HT-29 (cell line): ENCODE measurements at regions not wholly inside any gene's neighbourhood (a gene's known extent, or its start where the extent isn't known, plus 50 kb on each side); places are given as distances from the start of the nearest gene placed in this dataset.

Source experiments
- DNase-seq: peaks from one replicate; pipeline ENCODE4 v3.0.0-alpha.2; 2015; ENCODE audit warnings: low spot score

DNA sequence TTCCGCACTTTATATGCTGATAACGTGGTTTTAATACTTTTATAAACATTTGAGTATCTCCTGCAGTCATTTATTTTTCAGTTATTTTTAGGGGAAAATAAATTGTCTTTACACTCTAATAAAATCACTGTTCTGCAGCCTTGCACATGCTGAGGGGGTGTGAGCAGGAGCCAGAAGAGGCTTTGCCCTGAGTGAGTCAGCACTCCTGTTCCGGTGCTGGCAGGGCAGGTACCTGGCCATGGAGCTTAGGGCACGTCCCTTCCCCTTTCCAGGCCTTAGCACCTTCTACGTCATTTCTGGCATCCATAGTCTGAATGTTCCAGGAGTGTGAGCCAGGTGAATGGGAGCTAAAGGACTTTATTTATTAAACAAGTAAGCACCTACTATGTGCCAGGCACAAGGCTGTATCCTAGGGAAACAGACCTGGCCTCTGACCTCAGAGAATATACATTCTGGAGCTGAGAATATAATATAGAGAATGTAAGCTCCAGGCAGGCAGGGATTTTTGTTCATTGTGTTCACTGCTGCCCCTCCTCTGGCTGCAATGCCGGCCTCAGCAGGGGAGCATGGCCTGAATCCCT lies 402.9 kb downstream of the PTPRU start:
- peak; percentile 48 for DNase-seq

DNA sequence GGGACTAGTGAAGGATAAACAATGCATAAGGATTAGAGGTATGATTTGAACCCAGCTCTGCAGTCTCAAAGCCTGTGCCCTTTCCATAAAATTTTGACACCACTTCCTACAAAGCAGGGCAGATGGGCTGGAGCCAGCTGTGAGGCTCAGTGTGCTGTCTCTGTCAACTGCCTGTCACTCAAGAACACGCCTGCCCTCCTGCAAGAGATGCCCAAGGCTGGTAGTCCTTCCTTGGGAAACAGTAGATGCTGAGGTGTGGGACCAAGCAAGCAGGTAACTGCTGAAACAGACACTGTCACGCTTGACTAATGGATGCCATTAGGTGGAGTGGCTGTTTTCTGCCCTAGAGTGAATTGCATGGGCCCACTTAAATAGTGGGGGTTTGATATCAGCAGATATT lies 402.0 kb downstream of the PTPRU start:
- no peak for DNase-seq

DNA sequence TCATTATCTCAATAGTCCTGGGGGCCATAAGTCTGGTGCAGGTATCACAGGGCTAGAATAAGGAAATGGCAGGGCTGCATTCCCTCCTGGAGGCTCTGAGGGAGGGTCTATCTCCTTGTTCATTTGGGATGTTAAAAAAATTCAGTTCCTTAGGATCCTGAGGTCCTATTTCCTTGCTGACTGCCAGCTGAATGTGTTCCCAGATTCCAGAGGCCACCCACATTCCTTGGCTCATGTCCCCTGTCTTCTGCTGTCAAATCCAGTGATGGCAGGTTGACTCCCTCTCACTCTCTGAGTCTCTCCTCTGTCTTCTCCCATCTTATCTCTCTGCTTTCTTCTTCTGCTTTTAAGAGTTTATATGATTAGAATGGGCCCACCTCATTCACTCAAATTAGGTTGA lies 400.6 kb downstream of the PTPRU start:
- no peak for DNase-seq

DNA sequence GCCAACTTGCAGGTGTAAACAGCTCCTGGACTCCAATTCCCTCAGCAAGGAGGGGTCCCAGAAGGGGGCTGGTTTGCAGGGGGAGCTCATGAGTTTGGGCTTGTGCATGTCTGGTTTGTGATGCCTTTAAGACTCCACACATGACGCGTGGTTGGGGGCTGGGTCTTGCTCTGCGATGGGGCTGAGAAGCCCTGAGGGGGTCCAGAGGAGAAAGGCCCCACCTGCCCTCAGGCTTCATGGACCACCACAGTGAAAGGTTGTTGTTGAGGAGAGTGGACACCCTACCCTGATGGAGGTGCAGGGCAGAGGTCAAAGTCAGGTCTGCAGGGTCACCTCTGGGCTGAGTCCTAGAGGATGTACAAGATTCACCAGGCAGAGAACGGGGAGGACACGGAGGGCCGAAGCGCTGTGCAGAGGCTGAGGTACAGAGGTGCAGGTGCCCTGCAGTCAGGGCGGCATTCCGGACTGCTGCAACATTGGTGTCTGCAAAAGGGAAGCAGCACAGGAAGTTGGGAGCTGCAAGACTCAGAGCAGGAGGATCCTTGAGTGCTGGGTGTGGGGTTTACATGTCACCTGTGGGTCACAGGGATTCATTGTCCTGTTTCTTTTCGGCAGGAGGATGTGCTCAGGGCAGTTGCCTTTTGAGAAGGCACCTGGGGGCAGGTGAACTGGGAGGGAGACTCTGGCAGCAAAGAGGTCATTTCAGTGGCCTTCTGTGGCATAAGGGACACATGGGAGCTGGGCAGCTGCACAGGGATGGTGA lies 399.4 kb downstream of the PTPRU start:
- no peak for DNase-seq

DNA sequence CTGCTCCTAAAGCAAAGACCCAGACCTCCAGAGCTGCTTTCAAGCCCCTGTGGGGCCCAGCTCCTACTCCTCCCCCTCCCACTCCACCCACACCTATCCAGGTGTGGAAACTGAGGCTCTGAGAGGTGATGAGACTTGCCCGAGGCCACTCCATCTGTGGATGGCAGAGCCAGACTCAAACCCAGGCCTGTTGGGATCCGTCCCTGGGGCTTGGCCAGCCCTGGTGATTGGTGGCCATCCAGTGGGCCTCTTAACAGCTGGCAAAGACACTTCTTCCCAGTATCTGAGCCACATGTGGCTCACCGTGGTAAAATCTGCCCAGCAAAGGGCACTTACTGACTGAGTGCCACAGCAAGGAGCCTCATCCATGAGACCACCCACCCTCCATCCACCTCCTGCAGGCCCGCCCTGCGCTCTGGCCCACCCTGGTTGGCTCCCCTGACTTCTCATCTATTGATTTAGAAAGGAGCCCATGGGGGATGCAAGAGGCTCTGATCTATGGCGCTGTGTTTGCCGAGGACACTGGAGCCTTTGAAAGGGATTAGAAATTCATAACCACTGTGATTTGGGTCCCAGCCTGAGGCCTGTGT lies 398.5 kb downstream of the PTPRU start:
- DNase-seq: no peak

DNA sequence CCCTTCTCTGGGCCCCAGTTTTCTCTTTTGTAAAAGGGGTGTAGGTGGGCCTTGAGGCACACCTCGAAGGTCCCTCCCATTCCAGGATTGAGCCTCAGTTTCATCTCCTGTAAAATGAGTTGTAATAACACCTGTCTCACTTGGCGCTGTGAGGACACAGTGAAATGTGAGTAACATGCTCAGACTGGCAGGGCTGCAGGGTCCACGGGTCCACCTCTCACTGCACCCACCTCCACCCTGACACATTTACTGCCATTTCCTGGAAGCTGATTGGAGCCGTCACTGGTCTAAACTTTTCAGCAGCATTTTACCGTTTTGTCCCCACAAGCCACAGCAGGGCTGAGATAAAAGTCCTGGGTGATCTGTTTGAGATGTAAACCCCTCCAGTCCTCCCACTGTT lies 398.0 kb downstream of the PTPRU start:
- no peak for DNase-seq

DNA sequence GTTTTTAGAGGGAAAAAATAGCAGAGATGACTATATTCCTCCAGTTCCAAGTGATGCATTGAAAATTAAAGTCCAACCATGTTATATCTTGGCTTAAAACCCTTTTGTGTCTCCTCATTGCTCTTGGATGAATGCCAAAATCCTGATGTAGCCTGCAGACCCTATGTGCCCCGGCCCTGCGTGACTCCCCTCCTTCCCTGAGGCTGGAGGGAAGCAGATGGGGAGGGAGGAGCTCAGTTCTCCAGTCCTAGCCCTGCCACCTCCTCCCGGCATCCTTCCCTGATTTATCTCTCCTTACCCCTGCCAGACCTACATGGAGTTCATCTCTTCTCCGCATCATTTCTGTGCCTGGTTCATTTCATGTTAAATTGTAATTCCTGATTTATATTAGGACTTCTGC lies 397.4 kb downstream of the PTPRU start:
- DNase-seq: no peak

DNA sequence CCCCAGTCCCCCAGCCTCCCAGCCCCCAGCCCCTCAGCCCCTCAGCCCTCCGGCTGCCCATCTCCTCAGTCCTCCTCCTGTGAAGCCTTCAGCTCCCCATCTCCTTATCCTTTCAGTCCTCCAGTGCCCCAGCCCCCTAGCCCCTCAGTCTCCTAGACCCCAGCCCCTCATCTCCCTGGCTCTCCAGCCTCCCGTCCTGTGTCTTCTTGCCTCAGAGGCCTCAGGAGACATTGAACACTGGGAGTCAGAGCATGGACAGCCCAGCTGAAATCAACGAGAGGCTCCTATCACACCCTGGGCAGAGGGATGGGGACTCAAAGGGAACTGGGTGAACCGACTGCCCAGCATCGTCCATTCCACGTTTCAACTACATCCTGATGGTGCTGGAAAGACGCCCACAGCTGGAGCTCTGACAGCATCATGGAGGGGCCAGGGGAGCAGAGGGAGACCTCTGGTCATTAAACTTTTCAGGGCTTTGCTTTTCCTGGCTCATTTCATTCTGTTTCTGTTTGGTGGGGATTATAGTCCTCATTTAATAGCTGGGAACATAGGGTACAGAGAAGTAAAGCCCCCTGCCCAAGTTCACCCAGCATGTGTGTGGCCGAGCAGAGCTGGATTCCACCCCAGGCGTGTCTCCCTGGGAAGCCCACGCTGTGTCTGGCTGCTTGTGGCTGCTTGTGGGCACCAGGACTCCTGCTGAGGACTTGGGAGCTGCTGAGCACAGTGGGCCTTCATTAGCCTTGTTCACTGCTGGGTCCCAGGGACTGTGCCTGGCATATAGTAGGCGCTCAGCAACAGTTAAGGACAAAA lies 396.7 kb downstream of the PTPRU start:
- DNase-seq: no peak

DNA sequence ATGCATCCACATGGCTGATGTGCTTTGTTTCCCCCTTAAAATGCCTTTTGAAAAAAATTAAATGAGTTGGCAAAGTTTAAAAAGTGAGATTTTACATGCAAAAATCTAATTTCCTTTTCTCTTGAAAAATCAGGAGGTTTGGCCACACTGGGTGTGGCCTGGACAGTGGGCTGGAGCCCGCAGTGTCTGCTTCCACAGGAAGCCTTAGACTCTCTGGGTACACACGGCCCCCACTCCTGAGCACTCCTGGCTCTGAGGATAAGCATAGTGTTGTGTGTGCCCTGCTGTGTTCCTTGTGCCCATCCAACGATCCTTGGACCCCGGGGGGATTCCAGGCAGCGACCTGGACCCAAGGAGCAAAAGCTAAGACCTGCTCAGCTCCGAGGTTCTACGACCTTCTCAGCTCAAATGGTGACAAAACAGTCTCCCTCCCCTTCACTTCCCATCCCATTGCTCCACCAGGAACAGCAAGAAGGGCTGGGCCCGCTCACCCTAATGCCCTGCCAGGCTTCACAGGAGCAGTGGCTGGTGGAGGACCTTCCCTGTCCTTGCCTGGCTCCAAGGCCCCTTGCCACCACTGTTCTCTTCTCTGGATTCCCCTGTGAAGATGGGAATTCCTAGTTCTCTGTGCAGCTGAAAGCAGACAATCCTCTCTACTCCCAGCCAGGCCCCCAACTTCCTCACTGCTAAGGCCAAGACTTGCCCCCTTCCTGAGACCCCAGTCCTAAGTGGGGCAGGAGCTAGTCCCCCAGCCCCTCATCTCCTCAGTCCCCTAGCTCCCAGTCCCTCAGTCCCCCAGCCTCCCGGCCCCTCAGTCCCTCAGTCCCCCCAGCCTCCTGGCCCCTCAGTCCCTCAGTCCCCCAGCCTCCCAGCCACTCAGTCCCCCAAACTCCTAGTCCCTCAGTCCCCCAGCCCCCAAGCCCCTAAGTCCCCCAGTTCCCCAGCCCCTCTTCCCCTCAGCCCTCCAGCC lies 395.8 kb downstream of the PTPRU start:
- no peak for DNase-seq

DNA sequence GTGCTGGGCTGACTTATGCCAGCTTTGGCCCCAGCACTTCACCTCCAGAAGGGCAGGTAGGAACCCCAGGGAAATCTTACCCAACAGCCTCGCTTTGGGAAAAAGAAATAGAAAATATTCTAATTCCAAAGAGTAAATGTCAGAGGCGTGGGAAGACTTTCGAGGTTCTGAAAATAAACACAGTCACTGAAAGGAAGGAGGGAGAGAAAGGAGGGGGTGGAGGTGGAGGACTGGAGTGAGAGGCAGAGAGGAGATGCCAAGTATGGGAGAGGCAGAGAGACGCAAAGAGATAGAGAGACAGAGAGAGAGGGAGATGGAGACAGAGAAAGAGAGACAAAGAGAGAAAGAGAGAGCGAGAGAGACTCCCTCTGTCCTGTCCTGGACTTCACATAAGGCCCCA lies 395.0 kb downstream of the PTPRU start:
- DNase-seq: no peak

DNA sequence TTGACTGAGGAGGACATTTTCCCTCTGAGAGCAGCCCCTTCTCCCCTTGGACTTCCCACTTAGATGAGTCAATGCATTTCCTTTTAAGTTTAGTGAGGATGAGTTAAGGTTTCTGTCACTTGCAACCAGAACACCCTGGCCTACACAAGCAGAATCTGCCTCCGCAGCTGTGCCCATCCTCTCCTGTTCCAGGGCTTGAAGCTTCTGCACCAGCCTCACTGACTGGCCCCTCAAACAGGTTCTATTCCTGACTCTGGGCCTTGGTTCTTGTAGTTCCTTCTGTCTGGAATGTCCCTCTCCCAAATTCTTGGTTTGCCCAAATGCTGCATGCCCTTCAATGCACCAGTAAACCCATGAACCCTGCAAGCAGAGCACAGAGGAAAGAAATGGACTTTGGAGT lies 394.4 kb downstream of the PTPRU start:
- DNase-seq: no peak

DNA sequence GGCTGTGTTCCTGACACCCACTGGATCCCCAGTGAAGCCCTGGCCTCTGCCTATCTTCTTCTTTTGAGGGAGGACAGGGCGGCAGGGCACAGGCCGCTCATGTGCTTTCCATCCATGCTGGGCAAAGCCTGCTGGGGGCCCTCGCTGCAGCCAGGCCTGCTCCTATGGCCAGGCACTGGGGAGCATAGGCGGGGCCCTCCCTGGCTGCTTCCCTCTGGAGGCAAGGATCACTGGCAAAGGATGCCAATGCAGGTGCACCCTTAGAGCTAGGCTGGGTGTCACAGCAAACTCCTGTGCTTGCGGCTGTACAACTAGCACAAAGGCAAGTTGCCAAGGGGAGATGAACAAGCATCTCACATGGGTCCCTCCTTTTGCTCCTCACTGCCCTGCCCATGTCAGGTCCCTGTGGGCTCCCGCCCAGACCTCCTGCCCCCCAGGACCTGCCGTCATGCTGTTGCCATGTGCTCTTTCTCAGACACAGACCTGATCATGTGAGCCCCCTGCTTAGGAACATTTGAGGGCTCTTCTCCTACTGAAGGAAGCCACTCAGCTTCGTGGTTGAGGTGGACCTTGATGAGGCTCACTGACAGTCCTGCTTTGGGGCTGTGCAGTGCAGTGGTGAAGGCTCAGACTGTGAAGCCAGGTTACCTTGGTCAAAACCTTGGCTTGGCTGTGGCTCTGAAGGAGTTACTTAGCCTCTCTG lies 393.6 kb downstream of the PTPRU start:
- DNase-seq: no peak

DNA sequence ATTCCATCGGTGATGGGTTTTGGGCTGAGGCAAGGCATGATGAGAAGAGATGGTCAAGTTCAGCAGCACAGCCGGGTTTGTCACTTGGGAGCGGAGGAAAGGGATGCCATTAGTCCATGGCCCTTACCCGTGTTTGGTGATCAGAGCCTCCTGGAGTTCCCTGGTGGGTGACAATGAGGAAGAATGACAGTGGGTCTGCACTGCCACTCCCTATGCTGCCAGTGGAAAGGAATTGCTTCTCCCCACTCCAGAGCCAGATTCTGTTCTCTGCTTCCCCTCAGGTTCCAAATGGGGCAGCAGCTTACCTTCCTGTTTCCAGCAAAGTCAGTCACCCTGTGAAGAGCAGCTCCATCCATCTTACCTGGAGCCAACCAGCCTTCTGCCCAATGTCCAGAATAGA lies 393.1 kb downstream of the PTPRU start:
- DNase-seq: no peak

DNA sequence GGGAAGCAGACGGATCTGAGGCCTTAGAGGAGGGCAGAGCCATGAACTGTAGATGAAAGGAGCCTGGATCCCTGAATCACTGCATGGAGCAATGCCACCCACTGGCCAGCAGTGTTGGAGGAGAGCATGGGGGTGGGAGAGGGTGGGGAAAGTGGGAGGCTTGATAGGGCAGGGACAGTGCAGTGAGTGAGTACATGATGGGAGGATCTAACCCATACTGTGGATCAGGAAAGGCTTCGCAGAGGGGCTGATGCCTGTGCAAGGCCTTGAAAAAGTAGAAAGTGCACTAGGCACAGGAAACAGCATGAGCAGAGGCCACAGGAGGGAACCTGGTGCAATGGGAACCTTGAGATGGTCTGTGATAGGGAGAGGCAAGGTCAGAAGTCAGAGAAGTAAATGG lies 391.9 kb downstream of the PTPRU start:
- DNase-seq: no peak

DNA sequence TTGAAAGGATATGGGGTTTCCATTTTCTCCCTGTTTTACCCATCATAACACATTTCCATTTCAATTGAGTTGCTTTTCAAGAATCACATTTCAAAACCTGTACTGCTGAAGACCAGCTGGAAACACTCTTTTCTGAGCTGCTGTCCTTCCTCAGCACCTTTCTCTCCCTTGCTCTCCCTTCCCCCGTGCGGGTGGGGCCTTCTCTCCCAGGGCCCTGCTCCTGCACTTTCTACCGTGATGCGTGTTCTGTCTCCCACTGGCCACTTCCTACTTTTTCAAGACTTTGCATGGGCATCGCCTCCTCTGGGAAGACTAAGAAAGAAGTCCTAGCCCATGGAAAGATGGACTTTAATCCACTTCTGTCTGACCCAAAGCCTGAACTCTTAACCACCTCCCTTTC lies 390.4 kb downstream of the PTPRU start:
- no peak for DNase-seq

DNA sequence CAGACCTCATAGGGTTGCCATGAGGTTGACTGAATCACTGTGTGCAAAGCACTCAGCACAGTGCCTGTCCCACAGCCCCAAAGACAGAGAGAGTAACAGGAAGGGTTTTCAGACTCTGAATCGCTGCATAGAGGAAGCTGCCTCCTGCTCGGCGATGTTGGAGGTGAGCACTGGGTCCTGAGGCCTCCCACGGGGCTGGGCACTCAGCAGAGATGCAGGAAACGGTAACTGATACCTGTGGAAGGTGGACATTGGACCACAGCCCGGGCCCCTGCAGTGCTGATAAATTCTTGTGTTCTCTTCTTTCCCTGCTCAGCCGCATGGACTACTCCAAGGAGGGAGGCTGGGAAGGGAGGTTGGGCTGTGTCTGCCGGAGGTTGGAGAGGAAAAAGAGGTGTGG lies 389.7 kb downstream of the PTPRU start:
- DNase-seq: no peak

DNA sequence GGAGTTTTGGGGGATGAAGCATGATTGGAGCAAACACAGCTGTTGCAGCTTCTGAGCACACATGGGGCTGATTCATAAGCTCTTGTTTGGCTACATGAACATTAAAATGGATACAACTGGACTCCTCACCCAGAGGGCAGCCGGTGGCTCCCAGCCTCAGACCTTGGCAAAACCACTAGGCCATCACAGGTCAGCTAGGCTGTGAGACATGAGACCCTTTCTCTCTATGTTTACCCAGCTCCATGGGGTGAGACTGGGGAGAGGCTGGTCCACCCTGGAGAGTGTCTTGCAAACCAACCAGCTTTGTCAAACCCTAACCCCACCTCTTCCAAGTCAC lies 388.7 kb downstream of the PTPRU start:
- no peak for DNase-seq

DNA sequence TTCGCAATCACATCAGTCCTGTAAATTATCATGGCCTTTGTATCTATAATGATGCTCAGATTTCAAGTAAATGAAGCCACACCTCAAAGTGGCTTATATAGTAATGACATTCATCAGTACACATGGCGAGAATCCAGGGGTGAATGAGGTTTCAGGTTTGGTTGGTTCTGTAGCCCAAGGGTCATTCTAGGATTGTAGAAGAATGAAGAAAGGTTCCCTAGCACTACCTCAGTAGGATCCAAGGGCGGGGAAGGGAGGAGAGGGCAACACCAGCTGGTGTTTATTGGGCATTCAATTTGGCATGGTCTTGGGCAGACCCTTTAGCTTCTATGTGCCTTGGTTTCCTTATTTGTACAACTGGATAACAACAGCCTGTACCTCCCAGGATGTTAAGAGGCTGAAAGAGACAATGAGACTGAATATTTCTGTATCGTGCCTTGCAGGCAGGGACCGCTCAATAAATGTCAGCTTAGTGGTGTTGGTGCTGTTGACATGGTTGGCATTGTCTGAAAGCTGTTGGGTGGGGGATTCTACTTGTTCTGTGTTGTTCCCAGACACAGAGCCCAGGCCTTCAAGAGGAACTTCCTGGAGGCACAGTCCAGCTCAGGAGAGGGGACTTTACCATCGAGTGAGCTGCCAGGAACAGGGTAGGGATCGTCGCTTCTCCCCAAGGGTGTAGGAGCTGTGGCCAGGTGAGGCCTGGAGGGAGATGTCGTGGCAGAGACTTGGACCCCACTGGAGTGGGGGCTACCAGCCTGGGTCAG lies 388.2 kb downstream of the PTPRU start:
- no peak for DNase-seq

DNA sequence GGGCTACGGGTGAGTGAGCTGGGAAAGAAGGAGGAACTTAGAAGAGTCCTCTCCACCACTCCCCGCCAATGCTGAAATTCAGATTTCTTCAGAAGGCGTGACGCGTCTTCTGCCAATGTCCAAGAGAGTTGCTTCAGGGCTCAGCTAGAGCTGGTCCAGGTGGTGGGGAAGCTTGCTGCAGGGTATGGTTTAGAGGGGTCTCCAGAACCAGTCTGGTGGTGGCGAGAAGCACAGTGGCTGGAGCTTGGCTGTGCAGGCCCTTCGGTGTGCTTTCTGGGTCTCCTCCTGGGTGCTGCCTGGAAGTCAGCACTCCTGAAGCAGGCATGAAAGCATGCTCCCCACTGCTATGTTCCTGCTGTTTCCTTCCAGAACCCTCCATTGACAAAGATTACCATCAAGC lies 387.2 kb downstream of the PTPRU start:
- DNase-seq: no peak

DNA sequence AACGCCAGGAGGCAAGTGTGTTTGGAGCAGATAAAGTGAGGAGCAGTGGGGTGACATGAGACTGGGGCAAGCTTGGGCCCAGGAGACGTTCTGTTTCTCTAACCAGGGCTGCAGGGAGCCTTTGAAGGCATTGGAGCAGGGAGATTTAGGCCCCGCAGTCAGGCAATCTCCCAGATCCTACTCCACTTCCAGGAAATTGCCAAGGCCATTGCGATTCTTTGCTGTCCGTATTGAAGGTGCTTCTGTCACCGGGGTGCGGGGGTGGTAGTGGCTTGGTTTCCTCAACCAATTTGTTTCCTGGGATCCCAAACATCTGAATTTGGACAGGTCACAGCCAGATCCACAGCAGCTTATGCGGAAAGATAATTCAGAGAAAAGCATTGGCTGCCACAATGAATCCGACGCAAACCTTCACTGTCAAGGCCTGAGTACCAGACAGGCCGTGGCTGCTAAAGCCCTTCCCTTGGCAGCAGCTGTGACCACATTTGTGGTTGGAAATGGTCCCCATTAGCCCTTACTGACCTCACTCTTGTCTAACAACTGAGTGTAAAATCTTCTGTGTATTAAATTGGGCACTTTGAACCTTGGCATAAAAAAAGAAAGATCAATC lies 385.6 kb downstream of the PTPRU start:
- no peak for DNase-seq
